Activated T-helper 9 cell treated with anti-CD3 and anti-CD28 coated beads, Interleukin-2, amount 50 U/mL, for 16 hours (primary cell): ENCODE measurements at regions not wholly inside any gene's neighbourhood (a gene's known extent, or its start where the extent isn't known, plus 50 kb on each side); places are given as distances from the start of the nearest gene placed in this dataset.

Source experiments
- DNase-seq: peaks from one replicate; pipeline ENCODE4 v3.0.0-alpha.2; 2020; ENCODE audit warnings: low read depth

DNA sequence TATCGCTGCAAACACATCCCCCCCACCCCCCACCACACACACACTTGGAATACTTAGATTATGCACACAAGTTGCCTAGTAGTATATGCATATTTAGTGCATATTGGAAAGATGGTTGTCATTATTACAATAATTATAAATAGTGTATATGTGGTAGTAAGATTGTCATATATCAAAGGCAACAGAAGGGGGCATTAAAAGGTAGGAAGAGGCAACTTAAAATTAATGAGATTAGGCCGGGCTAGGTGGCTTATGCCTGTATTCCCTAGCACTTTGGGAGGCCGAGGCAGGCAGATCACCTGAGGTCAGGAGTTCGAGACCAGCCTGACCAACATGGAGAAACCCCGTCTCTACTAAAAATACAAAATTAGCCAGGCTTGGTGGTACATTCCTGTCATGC lies 52.1 kb downstream of the GSC start:
- no peak for DNase-seq

DNA sequence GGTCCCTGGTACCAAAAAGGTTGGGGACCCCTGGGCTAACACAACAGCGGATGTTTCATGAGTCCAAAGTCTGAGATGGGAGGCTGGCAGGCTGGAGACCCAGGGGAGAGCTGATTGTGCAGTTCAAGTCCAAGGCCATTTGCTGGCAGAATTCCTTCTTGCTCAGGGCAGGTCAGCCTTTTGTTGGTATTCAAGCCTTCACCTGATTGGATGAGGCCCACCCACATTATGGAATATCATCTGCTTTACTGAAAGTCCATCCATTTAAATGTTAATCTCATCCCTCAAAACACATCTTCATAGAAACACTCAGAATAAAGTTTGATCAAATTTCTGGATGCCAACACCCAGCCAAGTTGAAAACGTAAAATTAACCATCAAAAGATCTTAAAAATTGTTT lies 52.9 kb downstream of the GSC start:
- DNase-seq: no peak

DNA sequence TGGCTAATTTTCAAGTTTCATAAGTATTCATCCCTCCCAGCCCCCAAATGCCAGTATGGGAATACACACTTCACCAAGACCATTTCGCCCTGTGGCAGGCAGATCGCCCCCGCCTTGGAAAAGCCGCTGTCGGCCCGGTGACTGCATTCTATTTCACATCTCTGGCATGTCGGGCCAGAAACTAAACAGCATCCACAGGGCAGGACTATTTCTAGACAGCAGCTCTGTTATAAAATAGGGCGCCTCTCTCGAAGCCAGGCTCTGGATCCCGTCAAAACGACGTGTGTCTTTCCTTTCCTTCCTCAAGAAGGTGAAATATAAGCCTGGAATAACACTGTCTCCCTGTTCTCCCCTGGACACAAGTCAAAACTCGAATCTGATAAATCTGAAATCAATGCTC lies 56.8 kb downstream of the GSC start:
- no peak for DNase-seq

DNA sequence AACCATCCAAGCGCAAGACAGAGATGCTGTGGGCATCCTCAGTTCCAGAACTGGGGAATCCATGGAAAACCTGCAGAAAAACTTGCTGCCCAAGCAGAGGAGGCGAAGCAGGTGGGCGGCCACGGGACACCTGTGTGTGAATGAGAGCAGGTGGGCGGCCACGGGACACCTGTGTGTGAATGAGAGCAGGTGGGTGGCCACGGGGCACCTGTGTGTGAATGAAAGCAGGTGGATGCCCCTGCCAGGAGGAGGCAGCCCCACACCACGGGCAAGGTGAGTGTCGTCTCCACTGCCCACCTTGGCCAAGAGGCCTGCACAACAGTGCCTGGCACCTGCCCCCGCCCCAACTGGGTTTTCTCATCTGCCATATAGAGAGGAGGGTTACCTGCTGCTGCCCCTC lies 59.2 kb downstream of the GSC start:
- DNase-seq: no peak

DNA sequence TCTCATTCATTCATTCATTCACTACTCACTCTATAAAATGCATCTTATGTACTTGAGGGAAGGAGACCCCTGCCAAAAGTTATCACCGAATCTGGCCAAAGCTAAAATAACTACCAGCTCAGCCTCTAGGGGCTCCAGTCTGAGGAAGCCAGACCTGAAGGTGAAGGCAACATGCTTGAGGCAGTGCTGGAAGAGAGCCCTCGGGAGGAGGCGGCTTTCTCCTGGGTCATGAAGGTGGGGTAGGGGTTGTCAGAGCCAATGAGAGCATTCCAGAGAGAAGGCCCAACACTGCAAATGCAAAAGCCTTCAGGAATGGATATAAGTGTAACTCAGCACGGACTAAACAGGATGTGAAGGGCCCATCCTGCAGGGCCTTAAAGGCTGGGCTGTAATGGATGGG lies 62.4 kb downstream of the GSC start:
- DNase-seq: no peak

DNA sequence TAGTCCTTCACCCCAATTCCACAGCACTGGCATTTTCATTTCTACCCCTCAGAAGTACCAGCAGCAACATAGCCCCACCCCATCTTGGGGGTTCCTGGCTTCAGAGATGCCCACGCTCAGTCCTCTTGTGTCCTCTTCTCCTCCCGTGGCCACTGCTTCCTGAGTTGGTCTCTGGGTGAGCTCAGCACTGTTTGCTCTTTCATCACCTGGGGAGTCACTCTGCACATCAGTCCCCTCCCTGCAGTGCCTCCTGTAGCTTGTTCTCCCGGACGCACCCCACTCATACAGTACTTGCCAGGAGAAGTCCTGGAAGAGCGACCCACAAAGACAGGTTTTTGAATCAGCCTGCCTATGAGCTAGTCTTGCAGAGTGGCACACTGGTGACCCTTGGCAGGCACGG lies 63.8 kb downstream of the GSC start:
- no peak for DNase-seq

DNA sequence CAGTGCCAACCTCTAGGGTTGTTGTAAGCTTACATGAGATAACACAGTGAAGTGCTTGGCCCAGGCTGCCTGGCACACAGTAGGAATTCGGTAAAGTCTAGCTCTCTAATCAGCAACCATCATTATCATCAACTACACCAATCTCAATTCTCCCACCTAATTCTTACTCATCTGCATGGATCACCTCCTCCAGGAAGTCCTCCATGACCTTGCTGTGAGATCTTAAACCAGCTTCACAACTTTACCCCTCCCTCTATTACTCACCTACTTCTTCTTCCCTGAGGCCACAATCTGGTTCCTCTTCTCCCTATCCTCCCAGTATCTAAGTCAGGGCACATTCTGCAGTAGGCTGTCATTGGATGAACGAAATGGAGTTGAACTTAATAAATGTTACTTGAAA lies 67.3 kb downstream of the GSC start:
- no peak for DNase-seq

DNA sequence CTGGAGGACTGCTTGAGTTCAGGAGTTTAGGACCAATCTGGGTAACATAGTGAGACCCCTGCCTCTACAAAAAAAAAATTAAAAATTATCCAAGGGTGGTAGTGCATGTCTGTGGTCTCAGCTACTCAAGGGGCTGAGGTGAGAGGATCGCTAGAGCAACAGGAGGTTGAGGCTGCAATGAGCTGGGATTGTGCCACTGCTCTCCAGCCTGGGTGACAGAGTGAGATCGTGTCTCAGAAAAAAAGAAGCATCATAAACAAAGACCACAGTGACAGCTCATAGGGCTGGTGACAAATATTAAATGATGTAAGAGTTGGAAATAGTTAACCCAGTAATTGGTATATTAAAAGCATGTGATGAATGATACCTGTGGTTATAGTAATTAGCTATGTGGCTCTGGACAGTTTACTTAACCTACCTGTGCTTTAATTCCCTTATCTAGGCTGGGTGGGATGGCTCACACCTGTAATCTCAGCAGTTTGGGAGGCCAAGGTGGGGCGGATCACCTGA lies 68.0 kb downstream of the GSC start:
- no peak for DNase-seq

DNA sequence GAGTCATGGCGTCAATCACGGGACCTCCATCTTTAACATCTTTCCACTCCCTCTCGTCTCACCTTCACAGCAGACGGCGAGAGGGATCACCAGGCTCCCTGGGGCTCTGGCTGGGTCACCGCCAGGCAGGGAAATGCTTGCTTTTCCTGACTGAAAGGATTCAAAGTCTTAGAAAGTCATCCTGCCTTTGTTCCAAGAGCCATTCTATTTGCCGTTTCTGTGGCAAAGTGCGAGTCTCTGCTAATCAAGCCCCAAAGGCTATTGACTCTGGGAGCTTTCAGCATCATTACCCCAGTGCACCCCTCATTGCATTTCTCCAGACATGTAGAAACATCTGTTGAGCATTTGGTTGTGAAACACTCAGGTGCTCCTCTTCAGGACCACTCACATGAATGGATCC lies 69.6 kb downstream of the GSC start:
- no peak for DNase-seq

DNA sequence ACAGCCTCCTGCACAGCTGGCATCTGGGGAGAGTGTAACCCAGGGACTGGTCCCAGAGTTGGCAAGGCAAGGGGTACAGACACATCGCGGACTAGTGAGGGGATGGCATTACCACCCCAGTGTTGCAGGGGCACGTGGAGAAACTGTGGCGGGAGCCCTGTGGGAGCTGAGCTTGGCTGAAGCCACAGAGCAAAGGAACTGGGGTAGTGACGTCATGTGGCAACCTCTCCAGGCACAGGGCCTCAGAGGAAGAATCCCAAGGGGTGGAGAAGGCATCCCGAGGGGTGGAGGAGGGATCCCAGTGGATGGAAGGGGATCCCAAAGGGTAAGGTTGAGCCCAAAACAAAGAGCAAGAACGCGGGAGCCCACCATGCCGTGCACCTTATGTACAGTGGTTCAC lies 70.1 kb downstream of the GSC start:
- DNase-seq: no peak

DNA sequence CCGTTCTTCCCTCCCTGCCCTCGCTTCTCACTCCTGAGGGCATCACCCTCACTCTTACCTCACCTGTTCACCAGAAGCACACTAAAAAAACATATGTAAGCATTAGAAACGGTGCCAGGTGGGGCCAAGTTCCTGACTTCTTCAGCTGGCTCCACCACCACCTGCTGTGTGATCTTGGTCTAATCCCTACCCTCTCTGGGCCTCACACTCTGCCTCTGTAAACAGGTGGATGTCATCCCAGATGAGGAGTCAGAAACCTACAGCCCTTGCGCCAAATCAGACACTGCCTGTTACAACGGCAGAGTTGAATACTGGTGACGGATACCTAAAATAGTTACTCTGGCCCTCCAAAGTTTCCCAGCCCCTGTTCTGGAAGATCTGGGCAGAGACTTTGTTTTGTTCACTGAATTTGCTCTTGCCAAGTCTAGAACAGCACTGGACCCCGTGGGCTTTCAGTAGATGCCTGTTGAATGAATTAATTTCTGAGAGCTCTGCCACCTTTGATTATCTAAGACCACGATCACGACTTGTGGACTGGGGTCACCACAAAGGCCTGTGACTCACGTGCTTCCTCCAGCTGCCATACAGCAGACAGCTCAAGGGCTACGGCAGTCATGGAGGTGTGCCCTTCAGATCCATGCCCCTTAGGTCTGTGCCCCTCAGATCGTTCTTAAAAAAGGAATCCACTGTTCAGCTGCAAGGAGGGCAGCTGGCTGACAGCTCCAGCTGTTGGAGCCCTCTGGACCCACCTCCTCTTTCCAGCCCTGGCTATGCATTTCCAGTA lies 71.9 kb downstream of the GSC start:
- DNase-seq: no peak

DNA sequence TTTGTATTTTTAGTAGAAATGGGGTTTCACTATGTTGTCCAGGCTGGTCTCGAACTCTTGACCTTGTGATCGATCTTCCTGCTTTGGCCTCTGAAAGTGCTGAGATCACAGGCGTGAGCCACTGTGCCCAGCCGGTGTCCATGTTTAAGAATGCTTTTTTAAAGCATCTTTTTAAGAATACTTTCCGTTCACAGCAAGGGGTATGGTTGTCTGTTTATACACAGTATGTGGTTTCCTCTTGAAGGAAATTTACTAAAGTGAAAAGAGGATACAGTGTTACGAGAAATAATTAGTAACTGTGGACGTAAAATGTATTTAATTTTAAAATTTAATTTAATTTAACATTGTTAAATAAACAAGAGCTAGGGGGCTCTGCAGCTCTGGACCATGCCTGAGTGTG lies 73.4 kb downstream of the GSC start:
- no peak for DNase-seq

DNA sequence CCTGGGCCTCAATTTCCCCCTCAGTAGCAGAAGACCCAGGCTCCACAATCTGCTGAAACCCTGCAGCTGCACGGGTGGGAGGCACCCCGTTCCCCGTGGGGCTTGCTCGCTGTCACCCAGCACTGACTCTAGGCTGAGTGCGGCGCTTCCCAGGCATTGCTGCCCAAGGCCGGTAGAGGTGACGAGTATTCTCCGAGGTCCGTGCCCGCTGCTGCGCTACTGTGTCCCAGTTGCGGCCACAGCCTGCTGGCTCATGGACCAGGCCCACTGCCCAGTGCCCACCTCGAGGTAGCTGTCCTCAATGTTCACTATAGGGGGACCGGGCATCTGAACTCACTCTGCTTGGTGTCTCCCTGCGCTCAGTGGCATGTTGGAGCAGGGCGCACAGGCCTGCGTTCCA lies 74.7 kb downstream of the GSC start:
- no peak for DNase-seq

DNA sequence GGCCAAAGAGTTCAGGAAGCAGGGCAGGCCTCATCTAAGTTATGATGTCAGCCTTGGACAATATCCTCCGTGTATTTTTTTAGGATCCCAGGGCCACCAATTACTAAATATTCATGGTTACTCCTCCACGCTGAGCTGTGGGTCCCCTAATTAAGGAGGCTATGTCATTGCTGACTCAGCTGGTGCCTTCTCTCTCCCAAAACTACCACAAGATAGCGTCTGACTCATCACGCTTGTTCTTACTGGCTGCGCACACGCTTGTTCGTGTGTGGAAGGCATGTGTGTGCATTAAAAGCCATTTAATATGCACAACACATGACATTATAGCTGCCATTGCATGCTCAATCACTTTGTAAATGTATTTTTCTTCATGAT lies 78.3 kb downstream of the GSC start:
- no peak for DNase-seq

DNA sequence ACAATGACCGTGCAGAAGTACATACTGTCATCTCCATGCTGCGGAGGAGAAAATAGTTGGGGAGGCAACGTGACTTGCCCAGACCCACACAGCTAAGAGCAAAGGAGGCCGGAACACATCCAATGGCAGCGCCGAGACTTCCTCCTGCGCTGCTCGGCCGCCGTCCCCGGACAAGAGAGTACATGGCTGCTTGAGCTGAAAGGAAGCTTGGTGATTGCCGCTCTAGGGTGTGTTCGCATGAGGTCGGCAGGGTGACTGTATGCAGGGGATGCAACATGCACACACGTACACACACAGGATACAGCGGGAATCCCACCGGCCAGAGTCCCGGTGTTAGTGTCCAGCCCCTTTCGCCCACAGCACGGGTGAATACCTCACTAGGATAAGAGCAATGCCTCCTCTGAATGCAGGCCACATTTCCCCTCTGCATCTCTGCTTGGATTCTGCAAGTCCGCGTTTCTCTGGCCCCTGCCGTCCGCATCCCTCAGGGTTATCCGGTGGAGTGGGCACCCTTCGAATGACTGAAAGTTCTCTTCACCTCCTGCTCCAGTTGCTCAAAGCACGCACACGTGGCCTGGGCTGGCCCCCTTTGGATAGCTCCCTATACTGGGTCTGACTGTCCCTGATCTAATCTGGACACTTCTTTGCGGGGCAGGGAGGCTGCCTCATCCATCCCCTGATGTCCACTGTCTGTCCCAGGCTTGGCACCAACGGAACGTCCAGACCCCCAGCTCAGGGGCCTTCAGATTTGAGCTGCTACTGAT lies 78.8 kb downstream of the GSC start:
- DNase-seq: no peak

DNA sequence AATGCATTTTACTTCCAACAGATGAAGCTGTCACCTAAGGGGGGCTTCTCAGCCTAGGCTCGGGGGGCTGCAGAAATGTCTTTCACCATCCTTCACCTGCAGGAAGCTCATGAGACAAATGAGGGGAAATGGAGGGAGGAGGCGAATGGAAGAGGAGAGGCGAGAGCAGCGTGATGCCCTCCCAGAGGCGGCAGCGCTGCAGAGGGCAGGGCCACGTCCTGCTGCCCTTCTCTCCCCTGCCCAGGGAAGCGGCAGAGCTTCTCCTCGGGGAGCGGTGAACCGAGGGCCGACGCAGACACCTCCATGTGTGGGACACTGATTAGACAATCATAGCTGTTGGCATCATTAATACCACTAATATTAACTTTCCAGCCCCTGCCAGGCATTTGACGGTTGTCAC lies 78.3 kb downstream of the SERPINA3 start:
- DNase-seq: no peak

DNA sequence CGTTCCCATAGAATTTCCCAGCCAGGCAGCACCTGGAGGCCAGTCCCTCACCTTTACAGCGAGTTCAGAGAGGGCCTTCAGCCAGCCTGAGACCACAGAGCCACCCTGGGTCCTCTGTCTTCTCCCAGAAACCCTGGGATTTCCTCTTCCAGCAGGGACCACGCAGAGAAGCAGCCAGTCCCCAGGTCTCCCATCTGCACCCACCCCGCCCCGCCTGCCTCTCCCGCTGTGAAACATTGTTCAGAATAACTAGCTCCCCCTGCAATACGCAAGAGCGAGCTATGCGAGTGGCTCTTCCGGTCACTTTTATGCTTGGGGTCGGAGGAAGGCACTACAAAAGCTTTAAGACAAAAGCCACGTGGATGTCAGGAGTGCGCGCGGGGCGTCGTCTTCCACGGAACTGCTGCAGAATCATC lies 77.8 kb downstream of the SERPINA3 start:
- no peak for DNase-seq

DNA sequence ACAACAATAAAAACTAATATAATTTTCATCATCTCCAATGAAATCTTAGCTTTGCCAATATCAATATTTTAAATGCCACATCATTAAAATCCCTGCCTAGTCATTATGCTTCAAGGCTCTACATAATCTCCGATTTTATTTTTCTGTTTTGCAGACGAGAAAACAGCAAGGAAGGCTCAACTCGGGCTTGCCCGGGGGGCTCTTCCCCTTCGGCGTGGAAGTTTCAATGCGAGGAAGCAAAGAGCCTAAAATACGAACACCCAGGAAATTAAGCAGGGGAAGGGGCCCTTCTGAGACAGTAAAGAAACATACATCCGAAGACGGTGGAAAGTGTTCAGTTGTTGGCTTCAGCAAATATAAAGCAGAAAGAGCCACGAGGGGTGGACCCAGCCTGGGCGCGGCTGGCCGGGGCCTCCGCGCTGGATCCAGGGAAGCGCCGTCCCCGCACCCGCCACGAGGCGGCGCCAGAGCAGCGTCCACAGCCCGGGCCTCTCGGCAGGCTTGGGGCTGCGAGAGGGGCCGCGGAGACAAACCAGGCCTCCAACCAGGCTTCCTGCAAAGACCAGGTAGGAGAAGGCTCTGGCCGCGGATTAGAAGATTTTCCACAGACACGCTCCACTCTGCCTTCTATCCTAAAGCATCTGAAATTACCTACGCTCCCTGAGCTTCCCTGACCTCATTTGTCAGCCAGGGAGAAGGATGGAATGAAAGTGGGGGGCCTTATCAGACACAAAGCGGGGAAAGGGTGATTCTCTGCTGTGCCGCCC lies 77.2 kb downstream of the SERPINA3 start:
- DNase-seq: peak; percentile 6

DNA sequence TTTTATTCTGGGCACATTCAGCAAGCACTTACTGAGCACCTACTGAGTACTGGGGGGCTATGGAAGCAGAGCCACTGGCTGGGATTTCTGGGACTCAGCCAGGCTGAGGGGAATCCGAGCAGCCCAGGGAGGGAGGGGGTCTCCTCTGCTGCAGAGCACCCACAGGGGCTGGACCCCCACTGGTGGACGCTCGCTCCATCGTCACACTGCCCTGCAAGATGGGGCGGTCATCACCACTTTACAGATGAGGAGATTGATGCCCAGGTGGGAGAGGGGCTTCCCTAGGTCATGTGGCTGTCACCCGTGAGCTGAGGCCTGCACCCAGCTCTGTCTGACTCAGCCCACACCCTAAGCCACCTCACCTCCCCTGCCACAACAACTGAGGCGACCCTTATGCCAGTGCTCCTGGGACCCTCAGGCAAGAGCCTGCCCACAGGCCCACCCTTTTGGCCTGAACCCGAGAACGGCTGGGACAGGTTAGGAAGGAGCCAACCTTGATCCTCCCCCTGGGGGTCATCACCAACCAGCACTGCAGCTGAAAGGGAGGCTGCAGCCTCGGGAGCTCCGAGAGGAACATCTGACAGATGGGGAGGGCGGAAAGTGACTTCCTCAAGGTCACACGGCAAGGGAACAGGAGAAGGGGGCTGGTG lies 74.4 kb downstream of the SERPINA3 start:
- no peak for DNase-seq

DNA sequence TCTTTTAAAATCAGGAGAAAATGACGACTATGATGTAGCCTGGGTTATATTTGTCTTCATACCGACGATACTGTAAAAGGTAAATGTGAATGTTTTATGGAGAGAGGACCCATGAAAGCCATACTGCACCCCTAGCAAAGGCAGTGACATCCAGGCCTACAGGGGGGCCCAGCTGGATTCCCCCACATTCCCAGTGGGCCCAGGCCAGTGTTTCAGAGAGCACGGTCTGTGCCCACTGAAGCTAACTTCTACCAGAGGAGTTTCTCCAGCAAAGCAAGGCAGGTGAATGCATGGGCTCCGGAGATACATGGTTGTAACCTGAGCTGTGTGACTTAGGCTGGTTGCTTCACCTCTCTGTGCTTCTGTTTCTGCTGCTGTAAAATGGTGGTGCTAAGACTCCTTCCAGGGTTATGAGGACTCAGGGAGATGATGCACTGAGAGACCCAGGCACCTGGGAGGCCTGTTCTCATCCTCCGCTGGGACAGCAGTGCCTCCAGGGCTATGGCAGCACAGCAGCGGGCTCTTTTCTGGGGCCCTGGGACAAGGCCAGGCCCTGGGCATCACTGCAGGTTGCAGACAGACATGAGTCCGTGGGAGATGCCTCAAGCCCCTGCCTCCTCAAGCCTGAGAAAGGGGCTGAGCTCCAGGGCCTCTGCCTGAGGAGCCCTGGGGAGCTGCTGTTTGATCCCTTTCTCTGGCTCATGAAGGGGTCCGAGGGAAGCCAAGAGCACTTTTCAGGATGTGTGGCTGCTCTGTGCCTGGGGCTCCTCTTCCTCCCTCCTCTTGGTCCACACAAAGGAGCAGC lies 73.7 kb downstream of the SERPINA3 start:
- DNase-seq: no peak

DNA sequence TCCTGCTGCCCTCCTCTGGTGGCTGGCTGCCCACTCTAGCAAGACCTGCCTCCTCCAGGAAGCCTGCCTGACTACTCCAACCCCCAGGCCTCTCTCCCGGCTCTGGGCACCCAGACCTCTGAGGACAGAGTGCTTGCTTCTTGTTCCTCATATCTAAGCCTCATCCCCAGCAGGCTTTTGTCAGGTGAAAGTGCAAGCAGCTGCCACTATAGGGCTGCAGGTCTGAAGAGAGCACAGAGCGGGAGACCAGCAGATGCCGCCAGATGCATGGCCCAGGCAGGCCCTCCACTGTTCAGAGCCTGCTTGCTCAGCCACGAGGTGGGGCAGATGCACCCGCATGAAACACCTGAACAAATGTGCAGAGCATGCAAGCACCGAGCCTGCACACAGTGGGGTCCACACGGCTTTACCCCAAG lies 73.0 kb downstream of the SERPINA3 start:
- no peak for DNase-seq
